D341Med (cell line): ENCODE measurements at regions not wholly inside any gene's neighbourhood (a gene's known extent, or its start where the extent isn't known, plus 50 kb on each side); places are given as distances from the start of the nearest gene placed in this dataset.
"Not testable (repeated sequence)": the region's sequence is repeated elsewhere in the genome, so short reads cannot be mapped to it uniquely, and the experiment has no call there.

Source experiments
- DNase-seq: peaks from one replicate; pipeline ENCODE4 v3.0.0; 2012; ENCODE audit warnings: low spot score

DNA sequence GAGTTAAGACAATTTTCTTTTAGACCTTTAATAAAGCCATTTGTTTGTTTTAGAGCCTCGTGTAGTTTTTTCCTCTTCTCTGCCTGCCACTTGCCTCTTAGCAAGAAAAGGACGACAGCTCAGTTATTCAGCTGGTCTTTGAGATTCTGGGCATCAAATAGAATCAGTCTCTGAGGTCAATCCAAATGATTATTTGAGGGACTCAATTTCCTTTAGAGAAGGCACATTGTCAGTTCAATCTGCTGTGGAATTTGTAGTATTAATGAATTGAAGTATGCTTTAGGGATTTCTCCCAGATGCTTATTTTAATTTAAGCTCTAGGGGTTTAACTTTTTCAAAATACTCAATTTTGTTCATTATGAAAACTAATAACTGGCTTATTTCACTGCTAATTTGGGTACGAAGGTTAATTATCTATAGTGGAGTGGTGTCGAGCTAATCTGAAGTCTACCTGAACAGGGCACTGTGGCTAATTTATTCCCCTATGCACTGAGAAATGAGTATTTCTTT, 841.2 kb upstream of the AUTS2 start:
- no peak for DNase-seq

DNA sequence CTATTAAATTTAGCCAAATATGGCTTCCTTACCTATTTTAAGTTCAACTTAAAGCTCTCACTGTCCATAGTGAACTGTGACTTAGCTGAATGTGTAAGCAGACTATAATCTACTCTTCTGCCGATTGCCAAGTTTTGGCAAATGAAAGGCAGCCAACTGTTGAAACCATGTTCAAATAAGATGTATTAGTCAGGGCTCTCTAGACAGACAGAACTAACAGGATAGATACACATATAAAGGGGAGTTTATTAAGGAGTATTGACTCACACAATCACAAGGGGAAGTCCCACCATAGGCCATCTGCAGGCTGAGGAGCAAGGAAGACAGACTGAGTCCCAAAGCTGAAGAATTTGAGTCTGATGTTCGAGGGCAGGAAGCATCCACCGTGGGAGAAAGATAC, 837.7 kb upstream of the AUTS2 start:
- DNase-seq: no peak

DNA sequence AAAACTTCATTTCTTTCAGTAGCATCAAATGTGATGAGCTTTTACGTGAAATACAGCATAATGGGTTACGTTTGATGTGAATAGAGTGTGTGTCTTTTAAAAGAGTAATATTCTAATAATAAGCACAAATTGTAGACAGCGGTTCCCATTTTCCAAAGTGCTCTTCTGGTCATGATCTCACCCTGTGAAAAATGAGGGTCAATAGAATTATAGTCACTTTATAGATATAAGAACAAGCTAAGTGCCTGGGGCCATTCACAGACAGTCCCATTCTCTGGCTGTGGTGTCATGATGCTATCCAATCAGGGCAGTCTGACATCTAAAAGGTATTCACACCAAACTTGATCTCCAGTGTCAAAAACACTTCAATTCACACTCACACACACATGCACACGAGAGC, 830.8 kb upstream of the AUTS2 start:
- DNase-seq: no peak

DNA sequence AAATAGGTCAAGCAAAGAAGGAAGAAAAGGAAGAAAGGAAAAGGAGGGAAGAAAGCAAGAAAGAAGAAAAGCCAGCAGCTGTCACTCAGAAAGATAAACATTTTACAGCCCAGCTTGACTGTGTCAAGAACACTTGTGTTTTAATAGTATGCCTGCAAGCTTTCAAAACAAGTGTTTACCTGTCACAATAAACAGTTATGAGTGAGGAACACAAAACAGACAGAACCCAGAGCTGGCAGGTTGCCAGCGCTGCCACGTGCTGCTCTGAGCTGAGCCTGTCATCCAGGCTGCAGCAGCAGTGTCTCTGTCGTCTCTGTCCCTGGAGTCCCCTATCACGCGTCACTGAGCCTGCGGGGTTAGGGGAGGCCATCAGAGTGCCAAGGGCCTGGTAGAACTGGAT, 827.6 kb upstream of the AUTS2 start:
- peak; percentile 73 for DNase-seq

DNA sequence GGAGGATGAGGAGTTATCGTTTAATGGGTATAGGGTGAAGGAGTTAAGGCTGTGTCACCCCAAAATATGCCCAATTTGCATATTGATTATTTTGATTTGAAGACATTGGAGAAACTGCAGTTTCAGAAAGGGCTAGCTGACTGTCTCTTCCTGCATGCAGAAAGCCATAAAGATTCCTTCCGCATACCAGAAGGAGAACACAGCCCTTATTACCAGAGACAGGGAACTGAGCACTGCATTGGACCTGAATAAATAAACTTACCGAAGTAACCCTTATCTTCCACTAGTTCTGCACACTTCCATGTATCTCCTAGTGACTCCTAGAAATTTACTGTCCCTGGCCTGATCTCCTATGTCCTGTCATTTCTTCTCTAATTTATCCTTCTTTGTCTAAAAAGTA, 821.9 kb upstream of the AUTS2 start:
- DNase-seq: no peak

DNA sequence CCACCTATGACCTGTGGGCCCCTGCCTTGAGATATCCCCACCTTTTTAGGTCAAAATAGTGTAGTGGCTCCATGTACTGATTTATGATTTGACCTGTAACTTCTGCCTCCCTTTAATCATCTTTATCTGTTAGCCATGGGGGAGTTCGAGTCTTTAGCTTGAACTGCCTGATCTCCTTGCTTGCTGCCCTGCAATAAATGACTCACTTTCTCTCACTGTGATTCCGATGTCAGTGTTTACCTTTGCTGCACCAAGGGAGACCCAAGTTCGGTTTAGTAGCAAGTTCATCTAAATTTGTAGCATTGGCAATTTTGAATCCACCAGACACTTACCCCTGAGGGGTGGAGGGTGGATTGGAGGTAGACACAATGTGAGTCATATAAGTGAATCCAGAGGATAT, 814.6 kb upstream of the AUTS2 start:
- DNase-seq: no peak

DNA sequence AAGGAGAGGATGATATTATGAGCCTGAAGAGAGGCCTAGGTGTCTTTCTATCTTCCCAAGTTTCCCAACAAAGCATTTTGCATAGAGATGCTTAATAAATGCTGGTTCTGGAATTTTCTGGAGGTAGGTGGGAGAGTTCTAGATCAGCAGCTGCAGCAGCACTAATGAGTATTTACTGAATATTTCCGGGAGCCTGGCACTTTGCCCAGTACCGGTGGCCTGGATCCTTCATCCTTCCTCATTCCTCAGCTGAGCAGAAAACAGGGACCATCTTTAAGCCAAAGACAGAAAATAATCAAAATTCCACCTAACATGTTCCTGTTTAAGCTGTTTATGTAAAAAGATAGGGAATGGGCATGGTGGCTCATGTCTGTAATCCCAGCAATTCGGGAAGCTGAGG, 813.2 kb upstream of the AUTS2 start:
- DNase-seq: no peak

DNA sequence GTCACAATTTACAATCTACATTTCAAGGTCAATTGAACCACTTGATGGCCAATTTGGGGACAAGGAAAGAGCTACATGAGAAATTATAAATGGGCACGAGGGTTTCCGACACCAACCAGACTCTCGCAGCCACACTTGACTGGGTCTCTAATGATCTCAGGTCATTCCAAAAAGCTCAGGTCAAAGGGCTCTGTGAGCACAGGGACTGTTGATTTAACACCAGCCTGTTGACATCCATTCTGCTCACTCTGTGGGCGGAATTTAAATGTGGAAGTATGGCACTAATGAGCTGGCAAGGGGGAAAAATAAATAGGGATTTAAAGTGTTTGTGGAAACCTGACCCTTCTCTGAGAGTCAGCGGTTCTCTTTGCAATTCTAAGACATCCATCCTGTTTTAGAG, 810.7 kb upstream of the AUTS2 start:
- no peak for DNase-seq

DNA sequence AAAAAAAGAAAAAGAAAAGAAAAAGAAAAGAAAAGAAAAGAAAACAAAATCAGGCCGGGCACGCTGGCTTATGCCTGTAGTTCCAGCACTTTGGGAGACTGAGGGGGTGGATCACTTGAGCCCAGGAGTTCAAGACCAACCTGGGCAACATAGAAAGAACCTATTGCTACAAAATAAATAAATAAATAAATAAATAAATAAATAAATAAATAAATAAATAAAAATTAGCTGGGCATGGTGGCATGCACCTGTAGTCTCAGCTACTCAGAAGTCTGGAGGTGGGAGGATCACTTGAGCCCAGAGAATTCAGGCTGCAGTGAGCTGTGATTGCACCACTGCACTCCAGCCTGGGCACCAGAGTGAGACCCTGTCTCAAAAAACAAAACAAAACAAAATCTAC, 809.7 kb upstream of the AUTS2 start:
- not testable (repeated sequence) for DNase-seq

DNA sequence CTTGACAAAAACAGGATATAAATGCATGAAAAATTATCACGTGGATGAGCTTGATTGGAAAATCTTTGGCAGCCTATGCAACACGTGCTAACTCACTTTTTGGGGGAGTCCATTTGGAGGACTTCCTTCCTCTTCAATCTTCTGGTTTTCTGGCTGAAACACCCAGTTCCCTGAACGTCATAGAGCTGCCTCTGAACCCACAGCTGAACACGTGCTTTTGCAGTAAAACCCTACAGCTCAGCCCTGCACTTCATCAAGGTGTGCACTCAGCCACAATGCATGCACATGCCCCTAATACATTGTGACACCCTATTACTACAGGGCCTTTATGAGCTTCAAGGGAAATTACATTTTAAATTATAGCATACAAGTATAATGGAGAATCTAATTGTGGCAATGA, 808.7 kb upstream of the AUTS2 start:
- DNase-seq: no peak

DNA sequence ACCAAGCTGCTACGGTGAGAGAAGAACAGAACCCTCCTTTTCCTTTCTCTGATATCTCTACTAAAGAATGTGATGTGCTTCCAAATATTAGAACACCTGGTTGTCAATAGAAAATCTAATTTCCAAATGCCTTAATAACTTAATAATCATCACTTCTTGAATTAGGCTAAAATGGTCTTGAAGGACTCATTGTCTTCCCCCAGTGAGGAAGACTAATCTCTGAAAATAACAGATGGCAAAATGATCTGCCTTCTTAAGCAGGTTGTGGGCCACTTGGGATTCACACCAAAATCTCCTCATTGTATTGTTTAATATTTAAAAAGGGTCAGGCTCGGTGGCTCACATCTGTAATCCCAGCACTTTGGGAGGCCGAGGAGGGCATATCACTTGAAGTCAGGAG, 805.9 kb upstream of the AUTS2 start:
- peak; percentile 59 for DNase-seq

DNA sequence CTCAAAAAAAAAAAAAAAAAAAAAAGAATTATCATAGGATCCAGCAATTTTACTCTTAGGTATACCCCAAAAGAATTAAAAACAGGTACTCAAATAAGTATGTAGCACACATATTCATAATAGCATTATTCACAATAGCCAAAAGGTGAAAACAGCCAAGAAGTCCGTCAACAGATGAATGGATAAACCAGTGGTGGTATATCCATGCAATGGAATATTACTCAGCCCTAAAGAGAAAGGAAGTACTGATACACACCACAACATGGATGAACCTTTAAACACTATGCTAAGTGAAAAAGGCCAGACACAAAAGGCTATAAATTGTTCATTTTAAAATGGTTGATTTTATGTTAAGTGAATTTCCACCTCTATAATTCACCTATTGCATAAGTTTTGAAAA, 804.8 kb upstream of the AUTS2 start:
- no peak for DNase-seq

DNA sequence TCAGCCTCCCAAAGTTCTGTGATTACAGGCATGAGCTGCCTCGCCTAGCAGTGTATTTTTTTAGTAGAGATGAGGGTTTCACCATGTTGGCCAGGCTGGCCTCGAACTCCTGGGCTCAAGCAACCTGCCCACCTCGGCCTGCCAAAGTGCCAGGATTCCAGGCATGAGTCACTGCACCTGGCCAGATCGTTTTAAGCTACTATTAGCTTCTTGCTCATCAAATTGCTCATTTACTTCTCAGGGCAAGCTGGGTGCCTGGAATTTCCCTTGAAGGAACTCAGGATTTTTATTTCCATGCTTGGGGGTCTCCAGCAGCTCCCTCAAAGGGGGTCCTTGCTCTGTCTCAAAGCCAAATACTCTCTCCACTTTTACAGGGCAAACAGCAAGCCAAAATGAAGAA, 798.0 kb upstream of the AUTS2 start:
- DNase-seq: no peak

DNA sequence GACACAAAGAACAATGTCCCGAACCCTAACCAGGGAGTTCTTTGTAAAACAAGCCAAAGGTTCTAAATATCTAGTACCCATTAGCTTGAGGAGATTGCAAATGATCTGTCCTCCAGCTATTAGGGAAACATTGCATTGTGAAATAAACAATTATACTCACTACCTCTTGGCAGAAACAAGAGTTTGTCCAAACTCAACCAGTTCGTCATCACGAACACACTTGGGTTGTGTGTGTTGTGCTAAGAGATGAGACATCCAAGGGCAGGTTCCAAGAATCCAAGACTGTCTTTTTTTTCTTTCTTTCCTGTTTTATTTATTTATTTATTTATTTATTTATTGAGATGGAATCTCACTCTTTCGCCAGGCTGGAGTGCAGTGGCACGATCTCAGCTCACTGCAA, 793.1 kb upstream of the AUTS2 start:
- DNase-seq: no peak

DNA sequence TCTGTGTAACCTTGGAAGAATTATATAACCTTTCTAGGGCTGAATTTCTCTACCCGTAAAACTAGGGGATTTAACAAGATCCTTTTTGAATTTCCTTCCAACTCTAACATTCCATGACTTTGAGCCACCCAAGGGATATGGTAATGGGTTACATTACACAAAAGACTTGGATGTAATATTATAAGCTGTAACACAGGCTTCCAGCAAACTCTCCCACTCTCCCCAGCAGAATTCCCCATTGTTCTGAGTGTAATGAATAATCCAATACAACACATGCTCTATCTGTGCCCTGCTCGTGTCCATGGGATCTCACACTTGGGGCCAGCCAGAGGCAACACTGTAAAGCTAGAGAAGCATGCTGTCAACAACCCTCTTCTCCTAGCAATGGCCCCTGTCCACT, 790.6 kb upstream of the AUTS2 start:
- DNase-seq: no peak

DNA sequence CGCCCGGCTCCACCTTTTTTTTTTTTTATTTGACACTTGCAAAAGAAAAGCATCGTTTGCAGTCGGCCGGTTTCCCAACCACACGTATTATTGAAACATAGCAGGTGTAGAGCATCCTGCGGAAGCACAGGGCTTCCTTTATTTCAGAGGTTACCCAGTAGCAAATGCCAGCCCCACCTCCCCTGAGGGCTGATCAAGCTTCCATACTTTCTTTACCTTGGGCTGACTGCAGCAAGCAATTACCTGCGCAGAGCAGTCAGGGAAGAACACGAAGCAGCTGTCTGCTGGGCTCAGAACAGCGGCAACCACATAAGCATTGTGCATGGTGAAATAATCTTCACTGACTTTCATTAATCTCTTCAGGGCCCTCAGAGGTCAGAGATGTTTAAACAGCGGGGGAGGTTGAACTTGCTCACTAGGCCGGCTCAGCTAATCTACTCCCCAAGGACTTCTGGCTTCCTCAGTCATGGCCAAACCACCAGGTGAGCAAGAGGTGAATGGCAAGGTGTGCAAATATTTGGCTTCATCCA, 784.7 kb upstream of the AUTS2 start:
- DNase-seq: peak; percentile 48

DNA sequence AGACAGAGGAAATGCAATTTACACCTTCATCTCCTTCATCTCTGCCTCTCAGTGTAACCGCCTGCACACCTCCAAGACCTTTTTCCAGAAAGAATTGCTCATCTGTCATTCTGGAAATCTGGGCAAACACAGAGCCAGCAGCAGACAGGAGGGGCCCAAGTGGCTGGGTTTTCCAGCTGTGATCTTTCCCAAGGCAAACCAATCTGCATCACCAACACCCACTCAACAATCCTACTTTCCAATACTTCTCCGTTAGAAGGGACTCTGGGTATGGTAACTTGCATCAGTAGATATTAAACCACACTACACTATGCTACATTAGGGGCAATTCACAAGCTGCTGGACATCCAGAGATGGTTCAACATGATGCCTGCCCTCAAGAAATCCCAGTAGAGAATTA, 781.8 kb upstream of the AUTS2 start:
- no peak for DNase-seq

DNA sequence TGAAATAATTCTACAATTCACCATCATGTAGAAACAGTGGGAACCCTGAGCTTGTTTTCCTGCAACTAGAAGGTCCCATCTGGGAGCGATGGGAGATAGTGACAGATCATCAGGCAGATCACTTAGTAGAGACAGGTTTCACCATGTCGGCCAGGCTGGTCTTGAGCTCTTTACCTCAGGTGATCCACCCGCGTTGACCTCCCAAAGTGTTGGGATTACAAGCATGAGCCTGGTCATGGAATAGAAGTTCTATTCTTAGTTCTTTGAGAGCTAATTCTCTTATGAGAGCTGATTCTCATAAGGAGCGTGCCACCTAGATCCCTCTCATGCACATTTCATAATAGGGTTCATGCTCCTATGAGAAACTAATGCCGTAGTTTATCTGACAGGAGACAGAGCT, 778.0 kb upstream of the AUTS2 start:
- no peak for DNase-seq

DNA sequence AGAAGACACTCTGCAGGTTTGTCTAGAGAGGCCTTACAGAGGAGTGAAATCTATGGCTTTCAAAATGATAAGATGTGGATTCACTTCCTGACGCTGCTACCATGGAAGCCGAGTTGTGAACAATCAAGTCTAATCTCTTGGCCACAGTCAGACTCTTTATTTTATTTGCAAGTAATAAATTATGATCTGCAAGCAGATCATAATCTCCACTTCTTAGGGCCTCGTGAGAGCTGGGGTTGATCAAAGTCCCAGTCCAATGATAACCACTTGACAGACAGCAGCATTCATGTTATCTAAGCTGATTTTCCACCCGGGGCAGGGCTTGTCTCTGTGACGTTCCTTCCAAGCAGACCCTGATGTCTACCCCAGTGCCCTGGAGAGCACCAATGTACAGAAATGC, 776.4 kb upstream of the AUTS2 start:
- DNase-seq: no peak

DNA sequence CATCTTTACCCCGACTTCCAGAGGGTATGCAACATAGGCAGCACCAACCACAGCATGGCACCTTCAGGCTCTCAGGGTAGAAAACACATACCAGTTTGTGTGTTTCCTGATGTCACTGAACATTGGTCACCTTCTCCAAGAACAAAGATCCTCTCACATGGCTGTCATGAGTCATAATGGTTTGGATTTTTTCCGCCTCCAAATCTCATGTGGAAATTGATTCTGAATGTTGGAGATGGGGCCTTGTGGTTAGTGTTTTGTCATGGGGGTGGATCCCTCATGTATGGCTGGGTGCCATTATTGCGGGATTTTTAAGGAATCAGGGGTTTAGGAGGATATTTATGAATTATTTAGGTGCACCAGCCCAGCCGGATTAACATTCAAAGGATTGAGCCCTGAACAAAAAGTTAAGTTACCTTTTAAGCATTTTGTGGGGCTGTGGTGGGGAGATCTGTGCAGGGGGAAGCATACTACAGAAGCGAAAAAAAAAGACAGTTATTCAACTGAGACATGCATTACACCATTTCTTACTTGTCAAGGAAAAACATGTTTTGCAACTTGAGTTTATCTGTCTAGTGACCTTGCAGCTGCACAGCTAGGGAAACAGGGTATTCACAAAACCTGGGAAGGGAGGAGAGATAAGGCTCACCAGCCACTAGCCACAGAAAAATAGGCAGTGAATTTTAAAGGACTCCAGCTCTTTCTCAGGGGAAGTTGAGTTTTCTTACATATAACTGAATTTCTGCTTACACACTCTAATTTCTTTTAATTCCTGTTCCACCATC, 774.1 kb upstream of the AUTS2 start:
- no peak for DNase-seq

DNA sequence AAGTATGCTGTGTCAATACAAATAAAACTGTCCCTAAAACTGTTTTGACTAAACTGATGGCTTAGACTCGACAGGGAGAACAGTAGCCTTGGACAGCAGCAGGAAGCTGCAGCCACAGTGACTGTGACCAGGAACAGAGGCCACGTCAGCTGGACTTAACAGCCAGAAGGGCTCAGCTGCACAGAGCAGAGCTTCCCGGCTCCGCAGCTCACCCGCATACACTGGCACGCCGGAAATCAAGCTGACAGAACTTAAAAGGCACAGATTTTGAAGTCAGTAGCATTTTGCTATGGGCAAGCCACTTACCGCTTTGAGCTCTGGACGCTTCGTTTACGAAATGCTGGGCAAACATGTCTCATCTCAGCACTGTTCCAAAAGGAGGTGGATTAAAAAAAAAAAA, 769.7 kb upstream of the AUTS2 start:
- DNase-seq: no peak

DNA sequence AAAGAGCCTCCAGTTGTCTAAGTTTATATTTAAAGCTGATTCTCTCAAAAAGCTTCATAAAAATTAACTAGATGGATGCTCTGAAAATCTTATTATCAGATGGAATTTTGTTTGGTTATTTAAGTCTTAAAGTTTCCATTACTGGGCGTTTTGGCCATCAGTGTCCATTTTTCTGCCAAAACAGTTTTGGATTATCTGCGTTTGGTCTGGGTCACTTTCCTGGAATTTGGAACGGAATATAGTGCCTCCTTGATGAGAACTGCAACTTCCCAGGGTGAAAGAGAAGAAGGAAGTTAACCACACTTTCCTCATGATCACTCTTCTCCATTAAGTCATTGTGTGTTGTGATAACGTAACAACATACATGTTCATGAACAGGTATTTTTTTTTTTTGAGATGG, 764.9 kb upstream of the AUTS2 start:
- DNase-seq: no peak

DNA sequence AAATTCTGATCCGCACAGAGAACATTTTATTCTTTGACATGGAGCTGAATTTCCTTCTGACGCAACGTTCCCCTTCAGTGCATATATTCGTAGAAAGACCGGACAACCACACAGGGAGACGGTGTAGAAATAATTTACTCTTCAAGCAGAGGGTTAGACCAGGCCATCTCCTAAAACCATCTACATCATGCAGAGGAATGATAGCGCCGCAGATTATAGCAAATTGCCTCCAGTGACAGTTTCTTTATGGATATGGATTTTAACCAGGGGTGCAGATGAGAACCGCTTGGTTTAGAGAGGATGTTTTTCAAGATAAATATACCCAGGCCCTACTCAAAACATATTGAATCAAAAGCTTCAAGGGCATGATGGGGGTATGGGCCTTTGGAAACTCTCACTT, 759.3 kb upstream of the AUTS2 start:
- DNase-seq: no peak

DNA sequence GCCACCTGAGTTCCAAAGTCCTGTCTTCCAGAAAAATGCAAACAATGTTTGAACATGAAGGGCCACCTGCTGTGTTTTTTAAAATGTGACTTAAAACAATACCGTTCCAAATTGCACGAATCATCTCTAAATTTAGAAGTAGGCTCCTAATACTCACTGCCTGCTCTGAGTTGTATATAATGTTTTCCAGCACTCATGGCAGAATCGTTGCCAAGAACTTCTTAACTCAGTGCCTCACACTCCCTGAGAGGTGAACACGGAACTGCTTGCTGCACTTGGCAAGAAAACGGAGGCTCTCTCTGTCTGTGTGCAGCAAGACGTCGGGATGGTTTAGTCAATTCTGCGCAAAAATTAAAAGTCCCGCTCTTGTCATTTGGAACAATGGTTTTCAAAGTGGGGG, 757.3 kb upstream of the AUTS2 start:
- DNase-seq: no peak
